ENCODE measurements at regions not wholly inside any gene's neighbourhood (a gene's known extent, or its start where the extent isn't known, plus 50 kb on each side); places are given as distances from the start of the nearest gene placed in this dataset.

GRCh38 chr4:119933606-119934005 is 133.0 kb downstream of the MAD2L1 start:
- no peak overlapping the region for H3K27ac ChIP-seq (ENCODE audit: low read depth, low read length)
- H3K4me3 Mint-ChIP-seq = no peak overlapping the region
- no peak for ATAC-seq
- POLR2A ChIA-PET = no interaction called here
- H3K4me3 ChIP-seq (ENCODE audit: low read length) = no peak overlapping the region
- no peaks in the 10 kb centered on the region for H3K27me3 ChIP-seq (ENCODE audit: control insufficient read depth in 2 of 2, insufficient read depth in 2 of 2, low read length in 2 of 2)
- CTCF ChIA-PET = no interaction called here
- no peaks in the 10 kb centered on the region for H3K36me3 Mint-ChIP-seq
- H3K36me3 ChIP-seq (ENCODE audit: control insufficient read depth in 2 of 3, insufficient read depth in 3 of 3, low read length in 3 of 3) = no peaks in the 10 kb centered on the region
- intact Hi-C loops (cut with micrococcal nuclease) = no loop called here
- H3K9me3 ChIP-seq (ENCODE audit: control insufficient read depth in 2 of 3, low read length in 3 of 3) = no peaks in the 10 kb centered on the region
- H3K4me1 Mint-ChIP-seq = peaks cover 0 to 2% (median 0%) of the 10 kb centered on the region in 7 donors
- DNase-seq = no peak
- peaks cover 0 to 27% (median 11%) of the 10 kb centered on the region in 5 donors for H3K27me3 Mint-ChIP-seq
- H3K27ac Mint-ChIP-seq = no peak overlapping the region
- H3K9me3 Mint-ChIP-seq = peaks cover 0 to 5% (median 0%) of the 10 kb centered on the region in 11 donors
- H3K4me1 ChIP-seq (ENCODE audit: control insufficient read depth in 2 of 2, insufficient read depth in 2 of 2, low read length in 2 of 2) = no peaks in the 10 kb centered on the region

- Mint-ChIP-seq H3K27me3 (peaks cover 0 to 20% (median 4%) of the 10 kb centered on the region in 5 donors), H3K4me3 (no peak overlapping the region), H3K36me3 (no peaks in the 10 kb centered on the region), H3K27ac (no peak overlapping the region), H3K4me1 (no peaks in the 10 kb centered on the region), H3K9me3 (peaks cover 0 to 5% (median 0%) of the 10 kb centered on the region in 11 donors)
- no peak overlapping the region for H3K27ac ChIP-seq (ENCODE audit: low read depth, low read length)
- no peak for ATAC-seq
- H3K9me3 ChIP-seq (ENCODE audit: control insufficient read depth in 2 of 3, low read length in 3 of 3) = no peaks in the 10 kb centered on the region
- CTCF ChIA-PET = no interaction called here
- no peaks in the 10 kb centered on the region for H3K36me3 ChIP-seq (ENCODE audit: control insufficient read depth in 2 of 3, insufficient read depth in 3 of 3, low read length in 3 of 3)
- H3K4me1 ChIP-seq (ENCODE audit: control insufficient read depth in 2 of 2, insufficient read depth in 2 of 2, low read length in 2 of 2) = no peaks in the 10 kb centered on the region
- DNase-seq = no peak
- intact Hi-C loops (cut with micrococcal nuclease) = no loop called here
- POLR2A ChIA-PET = no interaction called here
- no peak overlapping the region for H3K4me3 ChIP-seq (ENCODE audit: low read length)
- no peaks in the 10 kb centered on the region for H3K27me3 ChIP-seq (ENCODE audit: control insufficient read depth in 2 of 2, insufficient read depth in 2 of 2, low read length in 2 of 2)
These were observed 134.4 kb downstream of the MAD2L1 start for GRCh38 chr4:119932277-119932676.

- Histone ChIP-seq H3K27ac (ENCODE audit: low read depth, low read length) (no peak overlapping the region), H3K27me3 (ENCODE audit: control insufficient read depth in 2 of 2, insufficient read depth in 2 of 2, low read length in 2 of 2) (no peaks in the 10 kb centered on the region), H3K4me3 (ENCODE audit: low read length) (no peak overlapping the region), H3K9me3 (ENCODE audit: control insufficient read depth in 2 of 3, low read length in 3 of 3) (no peaks in the 10 kb centered on the region), H3K4me1 (ENCODE audit: control insufficient read depth in 2 of 2, insufficient read depth in 2 of 2, low read length in 2 of 2) (no peaks in the 10 kb centered on the region), H3K36me3 (ENCODE audit: control insufficient read depth in 2 of 3, insufficient read depth in 3 of 3, low read length in 3 of 3) (no peaks in the 10 kb centered on the region)
- Mint-ChIP-seq H3K9me3 (peaks cover 0 to 5% (median 0%) of the 10 kb centered on the region in 11 donors), H3K4me1 (no peaks in the 10 kb centered on the region), H3K4me3 (no peak overlapping the region), H3K36me3 (no peaks in the 10 kb centered on the region), H3K27ac (no peak overlapping the region), H3K27me3 (peaks cover 0 to 12% (median 0%) of the 10 kb centered on the region in 5 donors)
- ChIA-PET CTCF (no interaction called here), POLR2A (no interaction called here)
- ATAC-seq (no peak), DNase-seq (no peak)
- intact Hi-C loops (cut with micrococcal nuclease) = no loop called here
These were observed 136.1 kb downstream of the MAD2L1 start for GRCh38 chr4:119930546-119930945.

GRCh38 chr4:119921830-119922229 is 144.8 kb downstream of the MAD2L1 start:
- Histone ChIP-seq H3K9me3 (ENCODE audit: control insufficient read depth in 2 of 3, low read length in 3 of 3) (no peaks in the 10 kb centered on the region), H3K4me3 (ENCODE audit: low read length) (no peak overlapping the region), H3K27me3 (ENCODE audit: control insufficient read depth in 2 of 2, insufficient read depth in 2 of 2, low read length in 2 of 2) (no peaks in the 10 kb centered on the region), H3K36me3 (ENCODE audit: control insufficient read depth in 2 of 3, insufficient read depth in 3 of 3, low read length in 3 of 3) (no peaks in the 10 kb centered on the region), H3K27ac (ENCODE audit: low read depth, low read length) (no peak overlapping the region), H3K4me1 (ENCODE audit: control insufficient read depth in 2 of 2, insufficient read depth in 2 of 2, low read length in 2 of 2) (no peaks in the 10 kb centered on the region)
- no peak overlapping the region for H3K27ac Mint-ChIP-seq
- no peak for DNase-seq
- ATAC-seq = no peak
- no peaks in the 10 kb centered on the region for H3K36me3 Mint-ChIP-seq
- ChIA-PET CTCF (no interaction called here), POLR2A (no interaction called here)
- intact Hi-C loops (cut with micrococcal nuclease) = no loop called here
- no peak overlapping the region for H3K4me3 Mint-ChIP-seq
- no peaks in the 10 kb centered on the region for H3K4me1 Mint-ChIP-seq
- H3K9me3 Mint-ChIP-seq = peaks cover 0 to 11% (median 4%) of the 10 kb centered on the region in 11 donors
- no peaks in the 10 kb centered on the region for H3K27me3 Mint-ChIP-seq

- ChIA-PET POLR2A (no interaction called here), CTCF (no interaction called here)
- no peaks in the 10 kb centered on the region for H3K36me3 Mint-ChIP-seq
These were observed 160.4 kb downstream of the MAD2L1 start for GRCh38 chr4:119906277-119906676.

GRCh38 chr4:119898211-119898610 is 168.4 kb downstream of the MAD2L1 start:
- H3K4me3 Mint-ChIP-seq = no peak overlapping the region
- no peak overlapping the region for H3K27ac Mint-ChIP-seq
- no peaks in the 10 kb centered on the region for H3K4me1 Mint-ChIP-seq

More at GRCh38 chr4:119906277-119906676, 160.4 kb downstream of the MAD2L1 start:
- no peaks in the 10 kb centered on the region for H3K4me1 Mint-ChIP-seq
- Histone ChIP-seq H3K27ac (ENCODE audit: low read depth, low read length) (no peak overlapping the region), H3K27me3 (ENCODE audit: control insufficient read depth in 2 of 2, insufficient read depth in 2 of 2, low read length in 2 of 2) (no peaks in the 10 kb centered on the region), H3K36me3 (ENCODE audit: control insufficient read depth in 2 of 3, insufficient read depth in 3 of 3, low read length in 3 of 3) (no peaks in the 10 kb centered on the region), H3K9me3 (ENCODE audit: control insufficient read depth in 2 of 3, low read length in 3 of 3) (peaks cover 0 to 5% (median 0%) of the 10 kb centered on the region in 3 experiments), H3K4me1 (ENCODE audit: control insufficient read depth in 2 of 2, insufficient read depth in 2 of 2, low read length in 2 of 2) (no peaks in the 10 kb centered on the region), H3K4me3 (ENCODE audit: low read length) (no peak overlapping the region)
- peaks cover 0 to 12% (median 0%) of the 10 kb centered on the region in 5 donors for H3K27me3 Mint-ChIP-seq
- ATAC-seq (no peak), DNase-seq (no peak)
- H3K4me3 Mint-ChIP-seq = no peak overlapping the region
- H3K9me3 Mint-ChIP-seq = peaks cover 0 to 19% (median 8%) of the 10 kb centered on the region in 11 donors
- H3K27ac Mint-ChIP-seq = no peak overlapping the region
- intact Hi-C loops (cut with micrococcal nuclease) = no loop called here

GRCh38 chr4:119897260-119897659 is 169.4 kb downstream of the MAD2L1 start:
- ATAC-seq (no peak), DNase-seq (no peak)
- Histone ChIP-seq H3K9me3 (ENCODE audit: control insufficient read depth in 2 of 3, low read length in 3 of 3) (no peaks in the 10 kb centered on the region), H3K27ac (ENCODE audit: low read depth, low read length) (no peak overlapping the region), H3K4me3 (ENCODE audit: low read length) (no peak overlapping the region), H3K36me3 (ENCODE audit: control insufficient read depth in 2 of 3, insufficient read depth in 3 of 3, low read length in 3 of 3) (no peaks in the 10 kb centered on the region), H3K27me3 (ENCODE audit: control insufficient read depth in 2 of 2, insufficient read depth in 2 of 2, low read length in 2 of 2) (no peaks in the 10 kb centered on the region), H3K4me1 (ENCODE audit: control insufficient read depth in 2 of 2, insufficient read depth in 2 of 2, low read length in 2 of 2) (no peaks in the 10 kb centered on the region)
- H3K27me3 Mint-ChIP-seq = peaks cover 0 to 7% (median 5%) of the 10 kb centered on the region in 5 donors
- intact Hi-C loops (cut with micrococcal nuclease) = no loop called here
- POLR2A ChIA-PET = no interaction called here
- H3K27ac Mint-ChIP-seq = no peak overlapping the region
- peaks cover 0 to 5% (median 0%) of the 10 kb centered on the region in 11 donors for H3K9me3 Mint-ChIP-seq
- no peak overlapping the region for H3K4me3 Mint-ChIP-seq
- CTCF ChIA-PET = no interaction called here
- no peaks in the 10 kb centered on the region for H3K4me1 Mint-ChIP-seq
- no peaks in the 10 kb centered on the region for H3K36me3 Mint-ChIP-seq

More at GRCh38 chr4:119898211-119898610, 168.4 kb downstream of the MAD2L1 start:
- intact Hi-C loops (cut with micrococcal nuclease) = no loop called here
- Histone ChIP-seq H3K27me3 (ENCODE audit: control insufficient read depth in 2 of 2, insufficient read depth in 2 of 2, low read length in 2 of 2) (no peaks in the 10 kb centered on the region), H3K36me3 (ENCODE audit: control insufficient read depth in 2 of 3, insufficient read depth in 3 of 3, low read length in 3 of 3) (no peaks in the 10 kb centered on the region), H3K9me3 (ENCODE audit: control insufficient read depth in 2 of 3, low read length in 3 of 3) (no peaks in the 10 kb centered on the region), H3K4me3 (ENCODE audit: low read length) (no peak overlapping the region), H3K27ac (ENCODE audit: low read depth, low read length) (no peak overlapping the region), H3K4me1 (ENCODE audit: control insufficient read depth in 2 of 2, insufficient read depth in 2 of 2, low read length in 2 of 2) (no peaks in the 10 kb centered on the region)
- H3K9me3 Mint-ChIP-seq = peaks cover 0 to 6% (median 0%) of the 10 kb centered on the region in 11 donors
- ChIA-PET CTCF (no interaction called here), POLR2A (no interaction called here)
- no peaks in the 10 kb centered on the region for H3K36me3 Mint-ChIP-seq
- DNase-seq (no peak), ATAC-seq (no peak)
- peaks cover 0 to 14% (median 5%) of the 10 kb centered on the region in 5 donors for H3K27me3 Mint-ChIP-seq

Measured in naive thymus-derived CD4-positive, alpha-beta T cell (primary cell).